ENCODE measurements at regions not wholly inside any gene's neighbourhood (a gene's known extent, or its start where the extent isn't known, plus 50 kb on each side); places are given as distances from the start of the nearest gene placed in this dataset.

DNA sequence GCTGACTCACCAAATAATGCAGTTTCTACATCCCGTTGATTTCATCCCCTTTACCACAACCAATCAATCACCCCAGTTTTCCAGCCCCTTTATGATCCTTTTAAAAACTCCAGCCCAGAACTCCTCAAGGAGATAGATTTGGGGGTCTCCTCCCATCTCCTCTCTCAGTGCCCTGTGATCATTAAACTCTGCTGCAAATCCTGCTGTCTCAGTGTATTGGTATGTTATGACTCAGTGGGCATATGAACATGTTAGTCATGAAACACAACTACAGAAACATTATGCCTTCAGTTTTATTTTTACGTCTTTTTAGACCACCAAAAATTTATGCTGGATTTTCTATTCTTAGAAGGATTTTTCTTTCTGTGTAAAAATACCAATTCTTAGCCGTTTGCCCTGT is 213.7 kb downstream of the DIPK2A start:
- DNase-seq (ENCODE audit: insufficient read length) = no peak
- no peak for TF ChIP-seq TAF1 (IDR thresholded peaks at IDR 0.05; ENCODE audit: borderline replicate concordance, low read depth, low read length)
- TF ChIP-seq POLR2AphosphoS5 (IDR thresholded peaks at IDR 0.05; ENCODE audit: low read depth, low read length) = no peak
- TF ChIP-seq POLR2A (IDR thresholded peaks at IDR 0.05; ENCODE audit: low read depth, low read length) = no peak
- FAIRE-seq = no peak

GRCh38 chr3:144187531-144188210 is 216.0 kb downstream of the DIPK2A start:
- no peak for DNase-seq (ENCODE audit: insufficient read length)

GRCh38 chr3:144189044-144189443 is 217.4 kb downstream of the DIPK2A start:
- TF ChIP-seq TAF1 (IDR thresholded peaks at IDR 0.05; ENCODE audit: borderline replicate concordance, low read depth, low read length) (no peak), POLR2A (IDR thresholded peaks at IDR 0.05; ENCODE audit: low read depth, low read length) (no peak), POLR2AphosphoS5 (IDR thresholded peaks at IDR 0.05; ENCODE audit: low read depth, low read length) (no peak)
- no peak for FAIRE-seq
- no peak for DNase-seq (ENCODE audit: insufficient read length)

More at GRCh38 chr3:144187531-144188210, 216.0 kb downstream of the DIPK2A start:
- TF ChIP-seq POLR2A (IDR thresholded peaks at IDR 0.05; ENCODE audit: low read depth, low read length) (no peak), POLR2AphosphoS5 (IDR thresholded peaks at IDR 0.05; ENCODE audit: low read depth, low read length) (no peak), TAF1 (IDR thresholded peaks at IDR 0.05; ENCODE audit: borderline replicate concordance, low read depth, low read length) (no peak)
- FAIRE-seq = no peak

- DNase-seq (ENCODE audit: insufficient read length) (no peak), FAIRE-seq (no peak)
- TF ChIP-seq POLR2AphosphoS5 (IDR thresholded peaks at IDR 0.05; ENCODE audit: low read depth, low read length) (no peak), TAF1 (IDR thresholded peaks at IDR 0.05; ENCODE audit: borderline replicate concordance, low read depth, low read length) (no peak), POLR2A (IDR thresholded peaks at IDR 0.05; ENCODE audit: low read depth, low read length) (no peak)
Observed at GRCh38 chr3:144197116-144197515, 225.5 kb downstream of the DIPK2A start.

DNA sequence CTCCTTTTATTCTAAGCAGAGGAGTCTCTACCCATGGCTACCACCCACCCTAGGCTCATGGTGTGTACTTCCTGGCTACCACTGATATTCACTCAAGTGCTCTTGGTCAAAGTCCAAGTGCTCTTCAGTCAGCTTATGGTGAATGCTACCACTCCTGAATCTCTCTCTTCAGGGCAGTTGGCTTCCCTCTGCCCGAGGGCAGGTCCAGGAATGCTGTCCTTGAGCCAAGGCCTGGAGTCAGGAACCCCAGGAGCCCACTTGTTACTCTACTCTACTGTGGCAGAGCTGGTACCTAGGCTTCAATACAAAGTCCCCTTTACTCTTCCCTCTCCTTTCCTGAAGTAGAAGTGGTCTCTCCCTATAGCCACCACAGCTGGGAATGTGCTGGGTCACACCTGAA is 226.0 kb downstream of the DIPK2A start:
- DNase-seq (ENCODE audit: insufficient read length) = no peak
- TF ChIP-seq POLR2AphosphoS5 (IDR thresholded peaks at IDR 0.05; ENCODE audit: low read depth, low read length) (no peak), TAF1 (IDR thresholded peaks at IDR 0.05; ENCODE audit: borderline replicate concordance, low read depth, low read length) (no peak), POLR2A (IDR thresholded peaks at IDR 0.05; ENCODE audit: low read depth, low read length) (no peak)
- no peak for FAIRE-seq

DNA sequence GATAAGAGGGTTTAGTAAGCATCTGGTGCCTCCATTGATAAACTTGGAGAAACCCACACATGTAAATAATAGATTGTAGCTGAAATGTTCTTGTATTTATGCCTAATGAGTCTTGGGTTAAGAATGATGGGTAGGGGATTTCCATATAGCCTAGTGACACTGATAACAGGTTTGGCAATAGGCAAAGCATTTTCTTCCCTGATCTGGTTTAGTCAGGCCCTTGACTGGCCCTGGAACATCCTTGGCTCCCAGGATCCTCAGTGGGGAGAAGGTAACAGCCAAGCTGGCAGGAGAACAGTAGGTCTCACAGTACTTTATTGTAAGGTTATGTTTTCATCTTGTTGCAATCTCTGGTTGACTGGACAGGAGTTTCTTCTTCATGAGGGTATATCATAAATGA is 228.4 kb downstream of the DIPK2A start:
- FAIRE-seq (no peak), DNase-seq (ENCODE audit: insufficient read length) (no peak)

DNA sequence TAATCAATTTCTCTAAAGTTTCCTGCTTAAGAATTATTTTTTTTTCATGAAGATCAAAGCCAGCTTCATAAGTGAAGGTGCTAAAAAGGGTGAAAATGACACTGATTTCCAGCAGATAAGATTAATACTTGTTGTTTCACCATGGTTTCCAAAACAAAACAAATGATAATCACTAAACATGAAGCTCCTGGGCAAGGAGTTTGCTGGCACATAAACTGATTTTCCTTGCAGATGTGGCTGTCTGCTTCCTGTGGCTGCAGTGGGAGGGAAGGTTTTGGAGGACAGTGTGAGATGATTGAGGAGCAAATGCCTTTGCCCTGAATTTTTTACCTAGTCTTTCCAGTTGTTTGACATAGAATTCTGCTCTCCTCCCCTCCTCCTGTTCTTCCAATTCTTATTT is 228.8 kb downstream of the DIPK2A start:
- TF ChIP-seq POLR2A (IDR thresholded peaks at IDR 0.05; ENCODE audit: low read depth, low read length) = no peak
- no peak for TF ChIP-seq TAF1 (IDR thresholded peaks at IDR 0.05; ENCODE audit: borderline replicate concordance, low read depth, low read length)
- TF ChIP-seq POLR2AphosphoS5 (IDR thresholded peaks at IDR 0.05; ENCODE audit: low read depth, low read length) = no peak
- DNase-seq (ENCODE audit: insufficient read length) (no peak), FAIRE-seq (no peak)

More for the DNA sequence above, 228.4 kb downstream of the DIPK2A start:
- no peak for TF ChIP-seq TAF1 (IDR thresholded peaks at IDR 0.05; ENCODE audit: borderline replicate concordance, low read depth, low read length)
- no peak for TF ChIP-seq POLR2AphosphoS5 (IDR thresholded peaks at IDR 0.05; ENCODE audit: low read depth, low read length)
- no peak for TF ChIP-seq POLR2A (IDR thresholded peaks at IDR 0.05; ENCODE audit: low read depth, low read length)

DNA sequence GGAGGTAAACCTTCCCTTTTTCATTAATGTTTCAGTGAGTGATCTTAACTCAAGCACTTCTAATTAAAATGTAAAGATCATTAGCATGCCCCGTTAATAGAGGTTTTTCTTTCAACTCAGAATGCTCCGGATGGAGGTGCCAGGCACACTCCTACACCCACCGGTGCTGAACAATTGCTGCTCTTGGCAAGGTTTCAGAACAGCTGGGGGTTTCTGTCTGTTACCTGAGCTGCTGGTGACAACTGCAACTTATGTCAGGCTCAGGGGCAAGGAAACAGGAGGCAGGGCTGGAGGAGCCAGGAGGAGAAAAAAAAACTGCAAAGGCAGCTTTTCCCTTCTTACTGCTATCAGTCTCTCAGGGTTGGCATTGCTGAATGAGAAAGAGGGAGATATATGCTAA is 250.1 kb downstream of the DIPK2A start:
- FAIRE-seq (no peak), DNase-seq (ENCODE audit: insufficient read length) (no peak)
- no peak for TF ChIP-seq TAF1 (IDR thresholded peaks at IDR 0.05; ENCODE audit: borderline replicate concordance, low read depth, low read length)
- no peak for TF ChIP-seq POLR2AphosphoS5 (IDR thresholded peaks at IDR 0.05; ENCODE audit: low read depth, low read length)
- TF ChIP-seq POLR2A (IDR thresholded peaks at IDR 0.05; ENCODE audit: low read depth, low read length) = no peak

GRCh38 chr3:144229330-144229729 is 257.7 kb downstream of the DIPK2A start:
- TF ChIP-seq POLR2AphosphoS5 (IDR thresholded peaks at IDR 0.05; ENCODE audit: low read depth, low read length) (no peak), TAF1 (IDR thresholded peaks at IDR 0.05; ENCODE audit: borderline replicate concordance, low read depth, low read length) (no peak), POLR2A (IDR thresholded peaks at IDR 0.05; ENCODE audit: low read depth, low read length) (no peak)
- no peak for FAIRE-seq
- DNase-seq (ENCODE audit: insufficient read length) = no peak

- DNase-seq (ENCODE audit: insufficient read length) (no peak), FAIRE-seq (no peak)
- TF ChIP-seq POLR2AphosphoS5 (IDR thresholded peaks at IDR 0.05; ENCODE audit: low read depth, low read length) (no peak), POLR2A (IDR thresholded peaks at IDR 0.05; ENCODE audit: low read depth, low read length) (no peak), TAF1 (IDR thresholded peaks at IDR 0.05; ENCODE audit: borderline replicate concordance, low read depth, low read length) (no peak)
Observed at GRCh38 chr3:144229953-144230352, 258.3 kb downstream of the DIPK2A start.

DNA sequence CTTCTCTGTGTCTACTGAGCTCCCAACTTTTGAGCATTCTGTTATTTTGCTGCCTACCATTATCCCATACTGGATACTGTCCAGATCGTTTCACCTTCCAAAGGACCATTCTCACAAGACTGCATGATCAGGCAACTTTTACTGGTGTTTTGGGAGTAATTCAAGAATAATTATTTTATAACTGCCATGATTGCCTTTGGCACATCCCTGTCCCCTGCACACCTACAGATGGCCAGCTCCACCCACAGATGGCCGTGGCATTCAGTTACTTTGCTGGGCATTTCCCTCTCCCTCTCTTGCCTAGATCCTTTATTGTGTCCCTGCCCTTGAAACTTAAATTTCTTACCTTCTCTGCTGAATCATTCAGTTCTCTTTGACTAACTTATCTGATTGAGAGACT is 263.9 kb downstream of the DIPK2A start:
- DNase-seq (ENCODE audit: insufficient read length) (no peak), FAIRE-seq (no peak)
- TF ChIP-seq POLR2A (IDR thresholded peaks at IDR 0.05; ENCODE audit: low read depth, low read length) (no peak), TAF1 (IDR thresholded peaks at IDR 0.05; ENCODE audit: borderline replicate concordance, low read depth, low read length) (no peak)

- DNase-seq (ENCODE audit: insufficient read length) = no peak
- FAIRE-seq = no peak
- TF ChIP-seq POLR2AphosphoS5 (IDR thresholded peaks at IDR 0.05; ENCODE audit: low read depth, low read length) (no peak), TAF1 (IDR thresholded peaks at IDR 0.05; ENCODE audit: borderline replicate concordance, low read depth, low read length) (no peak), POLR2A (IDR thresholded peaks at IDR 0.05; ENCODE audit: low read depth, low read length) (no peak)
Observed at GRCh38 chr3:144237351-144237750, 265.7 kb downstream of the DIPK2A start.
